Caco-2 (cell line): ENCODE measurements at regions not wholly inside any gene's neighbourhood (a gene's known extent, or its start where the extent isn't known, plus 50 kb on each side); places are given as distances from the start of the nearest gene placed in this dataset.

Experiments
- BruUV-seq: library from RNA; stranded (reverse); fragments of 400-500 nt; replicated peaks from 2 replicates; lab custom pipeline; 2021; lab: Mats Ljungman, UMichigan
- CTCF ChIA-PET: fragments of 300-600 bp; sonication (Branson Sonifier 250); formaldehyde crosslinking; loops from one replicate; lab custom pipeline; 2022; ENCODE audit warnings: antibody characterized with exemption; lab: Charles Lee
- POLR2A ChIA-PET: fragments of 300-600 bp; sonication (Branson Sonifier 250); formaldehyde crosslinking; loops from one replicate; lab custom pipeline; 2022; ENCODE audit warnings: antibody characterized with exemption; lab: Charles Lee
- DNase-seq, 2 experiments: peaks; one replicate each; pipeline versions ENCODE4 v3.0.0 to v3.0.0-alpha.2; 2020 to 2022
- H3K27me3 ChIP-seq: replicated peaks from 2 replicates; pipeline ENCODE4 v1.6.0; 2011; ENCODE audit warnings: low read length; ENCODE audit not compliant: control insufficient read depth, insufficient read depth
- H3K36me3 ChIP-seq: 2 replicates; pipeline ENCODE4 v1.5.1; 2011; ENCODE audit warnings: low read length; ENCODE audit not compliant: control insufficient read depth, insufficient read depth
- H3K4me1 ChIP-seq: fragments of 250-450 bp; sonication (Bioruptor Pico); 2 replicates; pipeline ENCODE4 v1.5.1; 2020; ENCODE audit warnings: mild to moderate bottlenecking
- H3K4me3 ChIP-seq: 2 replicates; pipeline ENCODE4 v1.5.1; 2011; ENCODE audit warnings: low read depth, mild to moderate bottlenecking, control low read depth, low read length
- H3K9me3 ChIP-seq: fragments of 250-450 bp; sonication (Bioruptor Pico); 2 replicates; pipeline ENCODE4 v1.5.1; 2020; ENCODE audit warnings: mild to moderate bottlenecking, moderate library complexity
- H3K27ac Mint-ChIP-seq: one replicate; pipeline ENCODE4 v1.8.0; 2022; ENCODE audit warnings: mixed read lengths; ENCODE audit not compliant: unreplicated experiment
- H3K27me3 Mint-ChIP-seq: one replicate; pipeline ENCODE4 v1.8.0; 2022; ENCODE audit warnings: mixed read lengths; ENCODE audit not compliant: insufficient read depth, unreplicated experiment
- H3K36me3 Mint-ChIP-seq: one replicate; pipeline ENCODE4 v1.8.0; 2022; ENCODE audit warnings: mild to moderate bottlenecking, mixed read lengths; ENCODE audit not compliant: insufficient read depth, unreplicated experiment
- H3K4me1 Mint-ChIP-seq: one replicate; pipeline ENCODE4 v1.8.0; 2022; ENCODE audit warnings: low read depth, mixed read lengths; ENCODE audit not compliant: unreplicated experiment
- H3K4me3 Mint-ChIP-seq: one replicate; pipeline ENCODE4 v1.8.0; 2022; ENCODE audit warnings: mild to moderate bottlenecking, moderate library complexity, mixed read lengths; ENCODE audit not compliant: unreplicated experiment
- H3K9me3 Mint-ChIP-seq: one replicate; pipeline ENCODE4 v1.8.0; 2022; ENCODE audit warnings: mixed read lengths; ENCODE audit not compliant: unreplicated experiment
- intact Hi-C: fragments of 100-400 bp; cut with micrococcal nuclease; formaldehyde crosslinking; loops from one replicate; pipeline ENCODE4 v1.10.0; 2022; ENCODE audit not compliant: unreplicated experiment
- TF ChIP-seq, protein P1 (sequence below), 2 experiments: fragments of 200-600 bp in 1 of 2; IDR thresholded peaks; 1 replicate in 1 of 2; 2 replicates in 1 of 2; pipeline versions ENCODE4 v1.5.1 to v1.8.0; 2011 to 2022; ENCODE audit warnings: antibody characterized with exemption in 1 of 2, control low read depth in 1 of 2, inconsistent platforms in 1 of 2, low read depth in 1 of 2, low read length in 1 of 2, mild to moderate bottlenecking in 1 of 2, moderate library complexity in 1 of 2; ENCODE audit not compliant: insufficient read depth in 1 of 2, severe bottlenecking in 1 of 2, unreplicated experiment in 1 of 2

DNA sequence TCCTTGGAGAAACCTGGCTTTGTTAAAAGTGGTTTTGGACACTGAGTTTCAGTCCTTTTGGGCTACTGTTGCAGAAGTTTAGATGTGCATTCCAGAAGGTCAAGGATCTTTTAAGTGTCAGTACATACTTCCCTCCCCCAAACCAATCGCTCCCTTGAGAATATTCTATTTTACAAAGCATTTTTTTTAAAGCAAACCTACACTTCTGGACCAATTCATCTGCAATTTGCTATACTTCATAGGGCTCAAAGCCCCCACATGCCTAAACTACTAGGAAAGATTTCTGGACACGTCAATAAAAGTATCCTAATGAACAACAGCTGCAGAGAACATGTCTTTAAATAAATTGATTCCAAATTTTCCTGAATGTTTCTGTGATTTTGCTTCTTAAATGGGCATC is 157.6 kb downstream of the RDH14 start:
- Mint-ChIP-seq H3K4me3 (no peak overlapping the region), H3K36me3 (no peaks in the 10 kb centered on the region), H3K27me3 (no peaks in the 10 kb centered on the region), H3K9me3 (no peaks in the 10 kb centered on the region), H3K4me1 (no peaks in the 10 kb centered on the region), H3K27ac (no peak overlapping the region)
- BruUV-seq = no TSS peak
- TF ChIP-seq, protein P1, sequence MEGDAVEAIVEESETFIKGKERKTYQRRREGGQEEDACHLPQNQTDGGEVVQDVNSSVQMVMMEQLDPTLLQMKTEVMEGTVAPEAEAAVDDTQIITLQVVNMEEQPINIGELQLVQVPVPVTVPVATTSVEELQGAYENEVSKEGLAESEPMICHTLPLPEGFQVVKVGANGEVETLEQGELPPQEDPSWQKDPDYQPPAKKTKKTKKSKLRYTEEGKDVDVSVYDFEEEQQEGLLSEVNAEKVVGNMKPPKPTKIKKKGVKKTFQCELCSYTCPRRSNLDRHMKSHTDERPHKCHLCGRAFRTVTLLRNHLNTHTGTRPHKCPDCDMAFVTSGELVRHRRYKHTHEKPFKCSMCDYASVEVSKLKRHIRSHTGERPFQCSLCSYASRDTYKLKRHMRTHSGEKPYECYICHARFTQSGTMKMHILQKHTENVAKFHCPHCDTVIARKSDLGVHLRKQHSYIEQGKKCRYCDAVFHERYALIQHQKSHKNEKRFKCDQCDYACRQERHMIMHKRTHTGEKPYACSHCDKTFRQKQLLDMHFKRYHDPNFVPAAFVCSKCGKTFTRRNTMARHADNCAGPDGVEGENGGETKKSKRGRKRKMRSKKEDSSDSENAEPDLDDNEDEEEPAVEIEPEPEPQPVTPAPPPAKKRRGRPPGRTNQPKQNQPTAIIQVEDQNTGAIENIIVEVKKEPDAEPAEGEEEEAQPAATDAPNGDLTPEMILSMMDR (IDR thresholded peaks at IDR 0.05; ENCODE audit: insufficient read depth in 1 of 2, low read depth in 1 of 2, low read length in 1 of 2, severe bottlenecking in 1 of 2, unreplicated experiment in 1 of 2) = no peak
- ChIA-PET CTCF (no interaction called here), POLR2A (no interaction called here)
- DNase-seq = no peak
- no peaks in the 10 kb centered on the region for H3K4me1 ChIP-seq
- no peaks in the 10 kb centered on the region; the same call in 1 of the 2 replicates for H3K27me3 ChIP-seq
- intact Hi-C loops = no loop called here
- H3K36me3 ChIP-seq = no peaks in the 10 kb centered on the region
- H3K4me3 ChIP-seq = no peak overlapping the region
- no peaks in the 10 kb centered on the region for H3K9me3 ChIP-seq

DNA sequence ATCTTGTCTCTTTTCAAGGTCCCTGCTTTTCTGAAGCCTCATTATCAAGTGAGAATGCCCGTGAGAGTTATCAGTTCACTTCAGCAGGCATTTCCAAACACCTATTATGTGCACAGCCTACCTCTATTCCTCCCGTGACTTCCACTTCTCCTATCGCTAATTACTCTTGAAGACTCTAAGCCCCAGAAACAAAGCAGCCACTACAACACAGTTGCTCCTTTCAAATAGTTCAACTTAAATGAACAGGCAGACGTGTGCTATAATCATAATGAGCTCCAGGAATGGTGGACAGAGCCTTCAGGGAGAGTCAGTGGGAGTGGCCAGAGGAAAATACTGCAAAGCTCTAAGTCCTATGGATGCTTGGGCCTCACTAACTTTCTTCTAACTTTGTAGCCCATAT is 159.0 kb downstream of the RDH14 start:
- no peaks in the 10 kb centered on the region for H3K4me1 Mint-ChIP-seq
- no peak overlapping the region for H3K27ac Mint-ChIP-seq
- no peaks in the 10 kb centered on the region for H3K9me3 Mint-ChIP-seq
- Histone ChIP-seq H3K4me3 (no peak overlapping the region), H3K9me3 (no peaks in the 10 kb centered on the region), H3K27me3 (no peaks in the 10 kb centered on the region; the same call in 1 of the 2 replicates), H3K4me1 (no peaks in the 10 kb centered on the region), H3K36me3 (no peaks in the 10 kb centered on the region)
- intact Hi-C loops = no loop called here
- peaks cover 5% of the 10 kb centered on the region for H3K27me3 Mint-ChIP-seq
- BruUV-seq = no TSS peak
- no peak for DNase-seq
- ChIA-PET CTCF (interaction anchor here (0.6 to 0.7 kb wide), 2 partner anchors 9 to 1169 kb away, joined by 3 to 5 read pairs; no protein-coding TSS in a partner anchor), POLR2A (no interaction called here)
- TF ChIP-seq, protein P1 (IDR thresholded peaks at IDR 0.05; ENCODE audit: insufficient read depth in 1 of 2, low read depth in 1 of 2, low read length in 1 of 2, severe bottlenecking in 1 of 2, unreplicated experiment in 1 of 2) = no peak
- H3K36me3 Mint-ChIP-seq = no peaks in the 10 kb centered on the region
- no peak overlapping the region for H3K4me3 Mint-ChIP-seq

DNA sequence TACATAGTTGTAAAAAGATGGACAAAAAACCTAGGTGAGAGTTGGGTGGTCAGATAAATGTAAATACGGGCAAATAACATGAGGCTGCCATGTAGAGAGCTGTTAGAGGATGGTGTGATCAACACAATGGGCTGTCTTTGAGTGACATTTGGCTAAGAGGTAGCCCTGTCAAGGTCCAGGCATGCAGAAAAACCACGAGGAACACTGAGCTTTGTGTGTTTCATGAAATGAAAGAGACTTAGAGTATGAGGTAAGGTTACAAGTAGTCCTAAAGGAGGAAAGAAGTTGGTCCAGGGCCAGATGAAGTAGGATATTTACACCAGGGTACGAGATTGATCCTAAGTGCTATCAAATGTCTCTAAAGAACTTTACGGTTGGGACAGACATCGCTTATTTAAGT is 160.9 kb downstream of the RDH14 start:
- Mint-ChIP-seq H3K4me1 (no peaks in the 10 kb centered on the region), H3K4me3 (no peak overlapping the region), H3K36me3 (no peaks in the 10 kb centered on the region), H3K27me3 (peaks cover 8% of the 10 kb centered on the region), H3K27ac (no peak overlapping the region), H3K9me3 (no peaks in the 10 kb centered on the region)
- DNase-seq = no peak
- ChIA-PET CTCF (no interaction called here), POLR2A (no interaction called here)
- no peaks in the 10 kb centered on the region for H3K36me3 ChIP-seq
- H3K9me3 ChIP-seq = no peaks in the 10 kb centered on the region
- no peaks in the 10 kb centered on the region; the same call in 1 of the 2 replicates for H3K27me3 ChIP-seq
- intact Hi-C loops = no loop called here
- no peaks in the 10 kb centered on the region for H3K4me1 ChIP-seq
- no peak overlapping the region for H3K4me3 ChIP-seq
- BruUV-seq = no TSS peak
- TF ChIP-seq, protein P1 (IDR thresholded peaks at IDR 0.05; ENCODE audit: insufficient read depth in 1 of 2, low read depth in 1 of 2, low read length in 1 of 2, severe bottlenecking in 1 of 2, unreplicated experiment in 1 of 2) = no peak
